Sigmoid colon (tissue), 6 donors: ENCODE measurements at regions not wholly inside any gene's neighbourhood (a gene's known extent, or its start where the extent isn't known, plus 50 kb on each side); places are given as distances from the start of the nearest gene placed in this dataset.

Experiments used
- DNase-seq: peaks from one replicate; pipeline ENCODE4 v3.0.0-alpha.2; 2019
- H3K27ac ChIP-seq, 4 donors: fragments of 200-600 bp; sonication (generic); one replicate each; pipeline ENCODE4 v1.5.1; 2016 to 2019; ENCODE audit warnings: mild to moderate bottlenecking in 1 of 4
- H3K27me3 ChIP-seq, 3 donors: fragments of 200-600 bp; sonication (generic); one replicate each; pipeline ENCODE4 v1.5.1; 2019; ENCODE audit warnings: mild to moderate bottlenecking in 1 of 3
- H3K36me3 ChIP-seq, 4 donors: fragments of 200-600 bp; sonication (generic); one replicate each; pipeline ENCODE4 v1.5.1; 2016 to 2019
- H3K4me1 ChIP-seq, 4 donors: fragments of 200-600 bp; sonication (generic); one replicate each; pipeline ENCODE4 v1.5.1; 2017 to 2019
- H3K4me3 ChIP-seq, 4 donors: fragments of 200-600 bp; sonication (generic); one replicate each; pipeline ENCODE4 v1.5.1; 2017 to 2019; ENCODE audit warnings: mild to moderate bottlenecking in 2 of 4, moderate library complexity in 1 of 4
- H3K9me3 ChIP-seq, 4 donors: fragments of 200-600 bp in 3 of 4; sonication (generic) in 3 of 4; one replicate each; pipeline versions ENCODE4 v1.5.1 to v1.6.1; 2013 to 2019
- EP300 ChIP-seq, 4 donors: sonication (generic); formaldehyde crosslinking; IDR thresholded peaks; one replicate each; pipeline ENCODE4 v1.6.1; 2017; ENCODE audit warnings: antibody characterized with exemption in 4 of 4
- POLR2A ChIP-seq, 2 donors: fragments of 450-650 bp; IDR thresholded peaks; one replicate each; pipeline ENCODE4 v1.6.1; 2016; ENCODE audit warnings: antibody characterized with exemption in 2 of 2, mild to moderate bottlenecking in 2 of 2, moderate library complexity in 2 of 2
- POLR2AphosphoS5 ChIP-seq, 4 donors: sonication (generic); formaldehyde crosslinking; IDR thresholded peaks; one replicate each; pipeline ENCODE4 v1.6.1; 2017; ENCODE audit warnings: antibody characterized with exemption in 4 of 4
- WGBS, 2 donors: extraction: QIAGEN DNeasy Blood & Tissue Kit; methylation state at CpG; one replicate each; pipeline ENCODE4 v1.1.7; 2013; 5-methylcytosine and 5-hydroxymethylcytosine counted together
- intact Hi-C: fragments of 100-400 bp; cut with DNase I; formaldehyde crosslinking; loops from one replicate; pipeline ENCODE4 v1.15.1; 2023
- TF ChIP-seq, protein P1 (sequence below), 4 experiments: fragments of 450-650 bp in 3 of 4; fragments of 200-600 bp in 1 of 4; IDR thresholded peaks; one replicate each; pipeline ENCODE4 v1.5.1; 2016 to 2019; ENCODE audit warnings: antibody characterized with exemption in 4 of 4, mild to moderate bottlenecking in 3 of 4, moderate library complexity in 2 of 4
- donor health status: healthy with polysubstance abuse.
- donor health status: healthy.

- no peaks in the 10 kb centered on the region for H3K36me3 ChIP-seq
- no peaks in the 10 kb centered on the region for H3K27me3 ChIP-seq
- no peak for DNase-seq
- TF ChIP-seq EP300 (IDR thresholded peaks at IDR 0.05) (no peak), POLR2A (IDR thresholded peaks at IDR 0.05) (no peak), POLR2AphosphoS5 (IDR thresholded peaks at IDR 0.05) (no peak)
- TF ChIP-seq, protein P1, sequence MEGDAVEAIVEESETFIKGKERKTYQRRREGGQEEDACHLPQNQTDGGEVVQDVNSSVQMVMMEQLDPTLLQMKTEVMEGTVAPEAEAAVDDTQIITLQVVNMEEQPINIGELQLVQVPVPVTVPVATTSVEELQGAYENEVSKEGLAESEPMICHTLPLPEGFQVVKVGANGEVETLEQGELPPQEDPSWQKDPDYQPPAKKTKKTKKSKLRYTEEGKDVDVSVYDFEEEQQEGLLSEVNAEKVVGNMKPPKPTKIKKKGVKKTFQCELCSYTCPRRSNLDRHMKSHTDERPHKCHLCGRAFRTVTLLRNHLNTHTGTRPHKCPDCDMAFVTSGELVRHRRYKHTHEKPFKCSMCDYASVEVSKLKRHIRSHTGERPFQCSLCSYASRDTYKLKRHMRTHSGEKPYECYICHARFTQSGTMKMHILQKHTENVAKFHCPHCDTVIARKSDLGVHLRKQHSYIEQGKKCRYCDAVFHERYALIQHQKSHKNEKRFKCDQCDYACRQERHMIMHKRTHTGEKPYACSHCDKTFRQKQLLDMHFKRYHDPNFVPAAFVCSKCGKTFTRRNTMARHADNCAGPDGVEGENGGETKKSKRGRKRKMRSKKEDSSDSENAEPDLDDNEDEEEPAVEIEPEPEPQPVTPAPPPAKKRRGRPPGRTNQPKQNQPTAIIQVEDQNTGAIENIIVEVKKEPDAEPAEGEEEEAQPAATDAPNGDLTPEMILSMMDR (IDR thresholded peaks at IDR 0.05): no peak
- no peaks in the 10 kb centered on the region for H3K4me1 ChIP-seq
- intact Hi-C loops: no loop called here
- 97% methylated on average over 2 of the region's 2 CpGs for WGBS, 2 donors
- H3K9me3 ChIP-seq: no peaks in the 10 kb centered on the region
- no peak overlapping the region for H3K4me3 ChIP-seq
- H3K27ac ChIP-seq: no peak overlapping the region
These were observed 374.8 kb upstream of the ANXA10 start for GRCh38 chr4:167717495-167717894.

GRCh38 chr4:167721617-167722486 lies 370.5 kb upstream of the ANXA10 start:
- Histone ChIP-seq H3K9me3 (no peaks in the 10 kb centered on the region), H3K4me3 (no peak overlapping the region), H3K36me3 (no peaks in the 10 kb centered on the region), H3K4me1 (no peaks in the 10 kb centered on the region), H3K27ac (no peak overlapping the region), H3K27me3 (no peaks in the 10 kb centered on the region)
- no peak for DNase-seq
- no peak for TF ChIP-seq POLR2A (IDR thresholded peaks at IDR 0.05)
- intact Hi-C loops: no loop called here
- 77 to 79% methylated on average over 4 of the region's 4 CpGs for WGBS, 2 donors

DNA sequence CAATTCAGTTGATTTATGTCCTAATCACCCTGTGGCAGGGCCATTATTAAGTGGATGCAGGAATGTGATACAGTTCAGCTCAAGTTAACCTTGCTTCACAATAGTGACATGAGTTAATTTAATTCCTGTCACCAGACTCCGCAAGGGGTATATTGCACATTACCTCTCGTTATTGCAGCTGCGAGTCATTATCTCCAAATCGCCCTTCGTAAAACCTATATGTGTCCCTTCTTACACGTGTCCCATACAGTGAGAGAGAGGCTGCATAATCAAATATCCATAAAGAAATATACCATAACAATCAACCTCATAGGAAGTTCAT lies 369.9 kb upstream of the ANXA10 start:
- no peak for DNase-seq
- no peak overlapping the region for H3K27ac ChIP-seq
- WGBS, 2 donors: 78 to 79% methylated on average over 6 of the region's 6 CpGs
- no peaks in the 10 kb centered on the region for H3K36me3 ChIP-seq
- TF ChIP-seq, protein P1 (IDR thresholded peaks at IDR 0.05): no peak
- TF ChIP-seq POLR2A (IDR thresholded peaks at IDR 0.05) (no peak), EP300 (IDR thresholded peaks at IDR 0.05) (no peak), POLR2AphosphoS5 (IDR thresholded peaks at IDR 0.05) (no peak)
- H3K4me1 ChIP-seq: no peaks in the 10 kb centered on the region
- intact Hi-C loops: no loop called here
- no peak overlapping the region for H3K4me3 ChIP-seq
- no peaks in the 10 kb centered on the region for H3K27me3 ChIP-seq
- H3K9me3 ChIP-seq: no peaks in the 10 kb centered on the region

- no peaks in the 10 kb centered on the region for H3K4me1 ChIP-seq
- H3K9me3 ChIP-seq: no peaks in the 10 kb centered on the region
- no peaks in the 10 kb centered on the region for H3K27me3 ChIP-seq
- intact Hi-C loops: no loop called here
- DNase-seq: no peak
- no peak overlapping the region for H3K4me3 ChIP-seq
- no peak overlapping the region for H3K27ac ChIP-seq
- no peaks in the 10 kb centered on the region for H3K36me3 ChIP-seq
- TF ChIP-seq, protein P1 (IDR thresholded peaks at IDR 0.05): no peak
- no peak for TF ChIP-seq EP300 (IDR thresholded peaks at IDR 0.05)
- TF ChIP-seq POLR2AphosphoS5 (IDR thresholded peaks at IDR 0.05): no peak
These were observed 367.4 kb upstream of the ANXA10 start for GRCh38 chr4:167724941-167725340.

DNA sequence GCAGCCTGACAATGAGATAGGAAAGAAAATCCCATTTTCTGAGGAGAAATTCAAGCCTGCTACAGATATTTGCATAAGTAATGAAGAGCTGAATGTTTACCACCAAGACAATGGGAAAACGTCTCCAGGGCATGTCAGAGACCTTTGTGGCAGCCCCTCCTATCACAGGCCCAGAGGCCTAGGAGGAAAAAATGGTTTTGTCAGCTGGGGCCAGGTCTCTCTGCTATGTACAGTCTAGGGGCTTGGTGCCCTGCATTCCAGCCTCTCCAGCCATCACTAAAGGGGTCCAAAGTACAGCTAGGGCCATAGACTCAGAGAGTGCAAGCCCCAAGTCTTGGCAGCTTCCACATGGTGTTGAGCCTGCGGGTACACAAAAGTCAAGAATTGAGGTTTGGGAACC lies 361.6 kb upstream of the ANXA10 start:
- H3K4me1 ChIP-seq: no peaks in the 10 kb centered on the region
- no peaks in the 10 kb centered on the region for H3K36me3 ChIP-seq
- peaks cover 0 to 5% (median 2%) of the 10 kb centered on the region in 4 donors for H3K9me3 ChIP-seq
- H3K4me3 ChIP-seq: no peak overlapping the region
- TF ChIP-seq POLR2A (IDR thresholded peaks at IDR 0.05) (no peak), POLR2AphosphoS5 (IDR thresholded peaks at IDR 0.05) (no peak), EP300 (IDR thresholded peaks at IDR 0.05) (no peak)
- TF ChIP-seq, protein P1 (IDR thresholded peaks at IDR 0.05): no peak
- H3K27ac ChIP-seq: no peak overlapping the region
- intact Hi-C loops: no loop called here
- H3K27me3 ChIP-seq: no peaks in the 10 kb centered on the region
- 49 to 70% methylated on average over 2 of the region's 2 CpGs for WGBS, 2 donors
- DNase-seq: no peak
